ENCODE measurements at regions not wholly inside any gene's neighbourhood (a gene's known extent, or its start where the extent isn't known, plus 50 kb on each side); places are given as distances from the start of the nearest gene placed in this dataset.
"Not testable (repeated sequence)": the region's sequence is repeated elsewhere in the genome, so short reads cannot be mapped to it uniquely, and the experiment has no call there.

GRCh38 chr1:73009938-73010337 lies 727.6 kb upstream of the NEGR1 start:
- no peak for TF ChIP-seq CTCF (IDR thresholded peaks at IDR 0.05; ENCODE audit: low read depth, low read length, missing control alignments)
- H3K4me3 ChIP-seq (ENCODE audit: low read depth, low read length): no peak overlapping the region
- DNase-seq (ENCODE audit: low read depth): no peak

GRCh38 chr1:73009311-73009710 lies 727.0 kb upstream of the NEGR1 start:
- no peak for TF ChIP-seq CTCF (IDR thresholded peaks at IDR 0.05; ENCODE audit: low read depth, low read length, missing control alignments)
- DNase-seq (ENCODE audit: low read depth): no peak
- H3K4me3 ChIP-seq (ENCODE audit: low read depth, low read length): no peak overlapping the region

- H3K4me3 ChIP-seq (ENCODE audit: low read depth, low read length): no peak overlapping the region
- TF ChIP-seq CTCF (IDR thresholded peaks at IDR 0.05; ENCODE audit: low read depth, low read length, missing control alignments): no peak
- DNase-seq (ENCODE audit: low read depth): no peak
Observed at GRCh38 chr1:72997624-72998023, 715.3 kb upstream of the NEGR1 start.

GRCh38 chr1:72997041-72997440 lies 714.7 kb upstream of the NEGR1 start:
- TF ChIP-seq CTCF (IDR thresholded peaks at IDR 0.05; ENCODE audit: low read depth, low read length, missing control alignments): no peak
- no peak for DNase-seq (ENCODE audit: low read depth)
- H3K4me3 ChIP-seq (ENCODE audit: low read depth, low read length): no peak overlapping the region

- not testable (repeated sequence) for DNase-seq (ENCODE audit: low read depth); H3K4me3 ChIP-seq (ENCODE audit: low read depth, low read length)
Observed at GRCh38 chr1:72987871-72988270, 705.5 kb upstream of the NEGR1 start.

- no peak overlapping the region for H3K4me3 ChIP-seq (ENCODE audit: low read depth, low read length)
- TF ChIP-seq CTCF (IDR thresholded peaks at IDR 0.05; ENCODE audit: low read depth, low read length, missing control alignments): no peak
- no peak for DNase-seq (ENCODE audit: low read depth)
Observed at GRCh38 chr1:72986591-72987290, 704.4 kb upstream of the NEGR1 start.

GRCh38 chr1:72985024-72985423 lies 702.7 kb upstream of the NEGR1 start:
- not testable (repeated sequence) for H3K4me3 ChIP-seq (ENCODE audit: low read depth, low read length); DNase-seq (ENCODE audit: low read depth)

GRCh38 chr1:72983011-72983410 lies 700.7 kb upstream of the NEGR1 start:
- H3K4me3 ChIP-seq (ENCODE audit: low read depth, low read length): not testable (repeated sequence)

GRCh38 chr1:72969461-72969860 lies 687.1 kb upstream of the NEGR1 start:
- TF ChIP-seq CTCF (IDR thresholded peaks at IDR 0.05; ENCODE audit: low read depth, low read length, missing control alignments): no peak
- H3K4me3 ChIP-seq (ENCODE audit: low read depth, low read length): no peak overlapping the region
- DNase-seq (ENCODE audit: low read depth): no peak

More at GRCh38 chr1:72983011-72983410, 700.7 kb upstream of the NEGR1 start:
- DNase-seq (ENCODE audit: low read depth): not testable (repeated sequence)

Measured in GM12864 (cell line).